ENCODE measurements at regions not wholly inside any gene's neighbourhood (a gene's known extent, or its start where the extent isn't known, plus 50 kb on each side); places are given as distances from the start of the nearest gene placed in this dataset.

DNA sequence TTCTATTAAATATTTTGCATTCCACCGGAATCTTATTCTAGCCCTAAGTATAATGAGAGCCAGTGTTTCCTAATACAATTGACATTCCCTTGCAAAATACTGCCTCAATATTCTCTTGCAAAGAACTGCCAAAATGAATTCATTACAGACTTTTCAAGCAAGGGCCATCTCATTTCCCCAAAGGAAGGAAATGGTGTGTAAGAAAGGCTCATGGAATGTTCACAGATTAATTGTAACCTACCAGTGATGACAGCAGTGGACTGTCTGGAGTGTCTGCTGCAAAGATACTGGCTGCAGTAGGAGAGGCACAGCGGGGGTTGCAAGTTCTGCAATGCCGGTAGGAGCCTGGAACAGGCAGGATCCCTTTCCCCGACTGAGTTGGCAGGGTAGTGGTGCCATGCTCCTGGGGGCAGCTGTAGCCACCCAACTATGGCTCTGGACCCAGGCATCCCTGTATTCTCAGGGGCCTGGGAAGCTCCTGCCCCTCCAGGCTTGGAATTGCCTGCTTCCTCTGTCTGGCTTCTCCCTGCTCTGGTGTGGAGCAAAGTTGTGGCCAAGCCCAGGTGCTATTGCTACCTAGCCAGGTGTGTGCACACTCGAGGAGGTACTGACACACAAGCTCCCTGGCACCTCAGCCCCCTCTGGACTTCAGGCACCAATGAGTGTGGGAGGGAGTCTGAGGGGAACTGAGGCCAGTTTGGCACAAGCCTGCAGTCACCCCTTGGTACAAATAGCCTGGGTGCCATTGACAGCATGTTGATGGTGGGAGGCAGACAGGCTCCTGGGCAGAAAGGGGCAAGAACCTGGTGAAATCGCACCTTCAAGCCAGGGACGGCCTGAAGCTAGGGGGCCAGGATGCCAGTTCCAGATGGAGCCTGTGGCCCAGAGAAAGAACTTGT, 1371.0 kb downstream of the KCNT2 start:
- TF ChIP-seq, protein P1, sequence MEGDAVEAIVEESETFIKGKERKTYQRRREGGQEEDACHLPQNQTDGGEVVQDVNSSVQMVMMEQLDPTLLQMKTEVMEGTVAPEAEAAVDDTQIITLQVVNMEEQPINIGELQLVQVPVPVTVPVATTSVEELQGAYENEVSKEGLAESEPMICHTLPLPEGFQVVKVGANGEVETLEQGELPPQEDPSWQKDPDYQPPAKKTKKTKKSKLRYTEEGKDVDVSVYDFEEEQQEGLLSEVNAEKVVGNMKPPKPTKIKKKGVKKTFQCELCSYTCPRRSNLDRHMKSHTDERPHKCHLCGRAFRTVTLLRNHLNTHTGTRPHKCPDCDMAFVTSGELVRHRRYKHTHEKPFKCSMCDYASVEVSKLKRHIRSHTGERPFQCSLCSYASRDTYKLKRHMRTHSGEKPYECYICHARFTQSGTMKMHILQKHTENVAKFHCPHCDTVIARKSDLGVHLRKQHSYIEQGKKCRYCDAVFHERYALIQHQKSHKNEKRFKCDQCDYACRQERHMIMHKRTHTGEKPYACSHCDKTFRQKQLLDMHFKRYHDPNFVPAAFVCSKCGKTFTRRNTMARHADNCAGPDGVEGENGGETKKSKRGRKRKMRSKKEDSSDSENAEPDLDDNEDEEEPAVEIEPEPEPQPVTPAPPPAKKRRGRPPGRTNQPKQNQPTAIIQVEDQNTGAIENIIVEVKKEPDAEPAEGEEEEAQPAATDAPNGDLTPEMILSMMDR (IDR thresholded peaks at IDR 0.05), result no peak
- no peak for TF ChIP-seq EP300 (IDR thresholded peaks at IDR 0.05)
